GM12878 (cell line): ENCODE measurements at regions not wholly inside any gene's neighbourhood (a gene's known extent, or its start where the extent isn't known, plus 50 kb on each side); places are given as distances from the start of the nearest gene placed in this dataset.

Source experiments
- ATAC-seq: fragments of 200-7000 bp; cut with Tn5 transposase; 3 replicates; pipeline ENCODE4 v1.9.1; 2020; ENCODE audit warnings: mild to moderate bottlenecking, moderate library complexity
- BruUV-seq: library from RNA; stranded (reverse); fragments of 400-500 nt; replicated peaks from 2 replicates; lab custom pipeline; 2021; lab: Mats Ljungman, UMichigan
- CTCF ChIA-PET: fragments of 300-600 bp; sonication (Branson Sonifier 250); formaldehyde crosslinking; extraction: SDS; loops from one replicate; lab custom pipeline; 2021; ENCODE audit warnings: inconsistent platforms; lab: Yijun Ruan, JAX
- POLR2A ChIA-PET: fragments of 350-600 bp; formaldehyde crosslinking; extraction: SDS; loops from one replicate; lab custom pipeline; 2021; ENCODE audit warnings: inconsistent platforms; lab: Charles Lee
- RAD21 ChIA-PET: fragments of 300-600 bp; sonication (Branson Sonifier 250); formaldehyde crosslinking; loops from one replicate; lab custom pipeline; 2023; ENCODE audit warnings: antibody characterized with exemption; ENCODE audit not compliant: unreplicated experiment; lab: Charles Lee
- SMC1A ChIA-PET: fragments of 300-600 bp; sonication (Branson Sonifier 250); formaldehyde crosslinking; loops from one replicate; lab custom pipeline; 2023; ENCODE audit not compliant: unreplicated experiment, uncharacterized antibody; lab: Charles Lee
- DNase-seq: peaks from one replicate; pipeline ENCODE4 v3.0.0-alpha.2; 2011; ENCODE audit warnings: low read depth, low spot score
- FAIRE-seq: peaks from 3 replicates; lab custom pipeline; 2011; peaks lifted over from hg19 to GRCh38; lab: Jason Lieb, UNC
- H2AFZ ChIP-seq: 2 replicates; pipeline ENCODE4 v1.6.0; 2011; ENCODE audit warnings: low read depth, low read length, control low read depth; ENCODE audit not compliant: control insufficient read depth
- H3K27ac ChIP-seq: 2 replicates; pipeline ENCODE4 v1.5.1; 2011; ENCODE audit warnings: control low read depth; ENCODE audit not compliant: control insufficient read depth, insufficient read depth
- H3K27me3 ChIP-seq, 2 experiments: replicated peaks in 1 of 2; 2 replicates each; pipeline versions ENCODE4 v1.6.0 to v1.6.1; 2011; ENCODE audit warnings: low read length in 1 of 2; ENCODE audit not compliant: control insufficient read depth in 2 of 2, insufficient read depth in 2 of 2
- H3K36me3 ChIP-seq, 2 experiments: 2 replicates each; pipeline ENCODE4 v1.5.1; 2011; ENCODE audit warnings: low read length in 1 of 2; ENCODE audit not compliant: control insufficient read depth in 2 of 2, insufficient read depth in 2 of 2
- H3K4me1 ChIP-seq: 2 replicates; pipeline ENCODE4 v1.6.1; 2011; ENCODE audit warnings: mild to moderate bottlenecking, low read length, moderate library complexity, mixed read lengths; ENCODE audit not compliant: control insufficient read depth, insufficient read depth
- H3K4me2 ChIP-seq: 2 replicates; pipeline ENCODE4 v1.6.0; 2011; ENCODE audit warnings: control low read depth; ENCODE audit not compliant: control insufficient read depth, insufficient read depth
- H3K4me3 ChIP-seq: fragments of 200-600 bp; sonication (generic); 2 replicates; pipeline ENCODE4 v1.5.1; 2016
- H3K79me2 ChIP-seq: 2 replicates; pipeline ENCODE4 v1.6.0; 2011; ENCODE audit warnings: low read length; ENCODE audit not compliant: control insufficient read depth, insufficient read depth
- H3K9ac ChIP-seq: 2 replicates; pipeline ENCODE4 v1.8.0; 2011; ENCODE audit warnings: low read length, control low read depth, mixed read lengths; ENCODE audit not compliant: control insufficient read depth, insufficient read depth
- H3K9me3 ChIP-seq: replicated peaks from 3 replicates; pipeline ENCODE4 v1.5.1; 2011; ENCODE audit warnings: mild to moderate bottlenecking, low read length; ENCODE audit not compliant: control insufficient read depth, insufficient read depth
- H4K20me1 ChIP-seq: 2 replicates; pipeline ENCODE4 v1.6.0; 2011; ENCODE audit not compliant: control insufficient read depth, insufficient read depth
- ATF7 ChIP-seq: fragments of 450-650 bp; IDR thresholded peaks from 2 replicates; pipeline ENCODE4 v1.6.1; 2016; ENCODE audit warnings: low read depth, mild to moderate bottlenecking
- FOXM1 ChIP-seq: IDR thresholded peaks from 2 replicates; pipeline ENCODE4 v1.6.1; 2012; ENCODE audit warnings: low read depth, mild to moderate bottlenecking, inconsistent platforms, low read length, moderate library complexity
- GABPA ChIP-seq: IDR thresholded peaks from 2 replicates; pipeline ENCODE4 v1.6.1; 2014; ENCODE audit warnings: antibody characterized with exemption, low read depth, mild to moderate bottlenecking, inconsistent platforms
- GATAD2B ChIP-seq: fragments of 450-650 bp; conservative IDR thresholded peaks from 2 replicates; pipeline ENCODE4 v1.6.1; 2017; ENCODE audit warnings: low read depth, mild to moderate bottlenecking, moderate library complexity
- HDGF ChIP-seq: fragments of 450-650 bp; IDR thresholded peaks from 2 replicates; pipeline ENCODE4 v1.6.1; 2016; ENCODE audit warnings: antibody characterized with exemption
- IRF5 ChIP-seq: fragments of 450-650 bp; IDR thresholded peaks from 2 replicates; pipeline ENCODE4 v1.6.1; 2017; ENCODE audit warnings: borderline replicate concordance
- PAX5 ChIP-seq: IDR thresholded peaks from 2 replicates; pipeline ENCODE4 v1.6.1; 2011; ENCODE audit warnings: low read depth, low read length, borderline replicate concordance
- SIN3A ChIP-seq: IDR thresholded peaks from 2 replicates; pipeline ENCODE4 v1.6.1; 2012; ENCODE audit warnings: low read depth, low read length, improper control_type of control experiment
- ZNF207 ChIP-seq: fragments of 450-650 bp; IDR thresholded peaks from 2 replicates; pipeline ENCODE4 v1.6.1; 2014; ENCODE audit warnings: antibody characterized with exemption, mild to moderate bottlenecking, borderline replicate concordance
- ZNF687 ChIP-seq: fragments of 450-650 bp; IDR thresholded peaks from 2 replicates; pipeline ENCODE4 v1.6.1; 2017; ENCODE audit warnings: mild to moderate bottlenecking, moderate library complexity
- WGBS: methylation state at CpG from one replicate; pipeline ENCODE4 v1.1.6; 2016; ENCODE audit warnings: low lambda C conversion rate; ENCODE audit not compliant: insufficient replicate concordance, insufficient coverage; ENCODE audit errors: missing lambda C conversion rate; 5-methylcytosine and 5-hydroxymethylcytosine counted together
- in situ Hi-C: fragments of 300-500 bp; cut with MboI; formaldehyde crosslinking; loops from 9 replicates; pipeline ENCODE4 v1.14.3; 2018; ENCODE audit warnings: mixed read lengths
- intact Hi-C: fragments of 100-400 bp; cut with micrococcal nuclease; formaldehyde crosslinking; loops from one replicate; pipeline ENCODE4 v1.14.2; 2022; ENCODE audit not compliant: unreplicated experiment
- TF ChIP-seq, protein P1 (sequence below): fragments of 450-650 bp; IDR thresholded peaks from 2 replicates; pipeline ENCODE4 v1.6.1; 2017; ENCODE audit warnings: antibody characterized with exemption, mild to moderate bottlenecking, moderate library complexity
- TF ChIP-seq, protein P2 (sequence below): IDR thresholded peaks from 2 replicates; pipeline ENCODE4 v1.6.1; 2012; ENCODE audit warnings: mild to moderate bottlenecking, low read depth, low read length

GRCh38 chr2:103784261-103784660, 1022.4 kb downstream of the TMEM182 start (continued):
- TF ChIP-seq, protein P1, sequence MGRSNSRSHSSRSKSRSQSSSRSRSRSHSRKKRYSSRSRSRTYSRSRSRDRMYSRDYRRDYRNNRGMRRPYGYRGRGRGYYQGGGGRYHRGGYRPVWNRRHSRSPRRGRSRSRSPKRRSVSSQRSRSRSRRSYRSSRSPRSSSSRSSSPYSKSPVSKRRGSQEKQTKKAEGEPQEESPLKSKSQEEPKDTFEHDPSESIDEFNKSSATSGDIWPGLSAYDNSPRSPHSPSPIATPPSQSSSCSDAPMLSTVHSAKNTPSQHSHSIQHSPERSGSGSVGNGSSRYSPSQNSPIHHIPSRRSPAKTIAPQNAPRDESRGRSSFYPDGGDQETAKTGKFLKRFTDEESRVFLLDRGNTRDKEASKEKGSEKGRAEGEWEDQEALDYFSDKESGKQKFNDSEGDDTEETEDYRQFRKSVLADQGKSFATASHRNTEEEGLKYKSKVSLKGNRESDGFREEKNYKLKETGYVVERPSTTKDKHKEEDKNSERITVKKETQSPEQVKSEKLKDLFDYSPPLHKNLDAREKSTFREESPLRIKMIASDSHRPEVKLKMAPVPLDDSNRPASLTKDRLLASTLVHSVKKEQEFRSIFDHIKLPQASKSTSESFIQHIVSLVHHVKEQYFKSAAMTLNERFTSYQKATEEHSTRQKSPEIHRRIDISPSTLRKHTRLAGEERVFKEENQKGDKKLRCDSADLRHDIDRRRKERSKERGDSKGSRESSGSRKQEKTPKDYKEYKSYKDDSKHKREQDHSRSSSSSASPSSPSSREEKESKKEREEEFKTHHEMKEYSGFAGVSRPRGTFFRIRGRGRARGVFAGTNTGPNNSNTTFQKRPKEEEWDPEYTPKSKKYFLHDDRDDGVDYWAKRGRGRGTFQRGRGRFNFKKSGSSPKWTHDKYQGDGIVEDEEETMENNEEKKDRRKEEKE: no peak
- TF ChIP-seq, protein P2, sequence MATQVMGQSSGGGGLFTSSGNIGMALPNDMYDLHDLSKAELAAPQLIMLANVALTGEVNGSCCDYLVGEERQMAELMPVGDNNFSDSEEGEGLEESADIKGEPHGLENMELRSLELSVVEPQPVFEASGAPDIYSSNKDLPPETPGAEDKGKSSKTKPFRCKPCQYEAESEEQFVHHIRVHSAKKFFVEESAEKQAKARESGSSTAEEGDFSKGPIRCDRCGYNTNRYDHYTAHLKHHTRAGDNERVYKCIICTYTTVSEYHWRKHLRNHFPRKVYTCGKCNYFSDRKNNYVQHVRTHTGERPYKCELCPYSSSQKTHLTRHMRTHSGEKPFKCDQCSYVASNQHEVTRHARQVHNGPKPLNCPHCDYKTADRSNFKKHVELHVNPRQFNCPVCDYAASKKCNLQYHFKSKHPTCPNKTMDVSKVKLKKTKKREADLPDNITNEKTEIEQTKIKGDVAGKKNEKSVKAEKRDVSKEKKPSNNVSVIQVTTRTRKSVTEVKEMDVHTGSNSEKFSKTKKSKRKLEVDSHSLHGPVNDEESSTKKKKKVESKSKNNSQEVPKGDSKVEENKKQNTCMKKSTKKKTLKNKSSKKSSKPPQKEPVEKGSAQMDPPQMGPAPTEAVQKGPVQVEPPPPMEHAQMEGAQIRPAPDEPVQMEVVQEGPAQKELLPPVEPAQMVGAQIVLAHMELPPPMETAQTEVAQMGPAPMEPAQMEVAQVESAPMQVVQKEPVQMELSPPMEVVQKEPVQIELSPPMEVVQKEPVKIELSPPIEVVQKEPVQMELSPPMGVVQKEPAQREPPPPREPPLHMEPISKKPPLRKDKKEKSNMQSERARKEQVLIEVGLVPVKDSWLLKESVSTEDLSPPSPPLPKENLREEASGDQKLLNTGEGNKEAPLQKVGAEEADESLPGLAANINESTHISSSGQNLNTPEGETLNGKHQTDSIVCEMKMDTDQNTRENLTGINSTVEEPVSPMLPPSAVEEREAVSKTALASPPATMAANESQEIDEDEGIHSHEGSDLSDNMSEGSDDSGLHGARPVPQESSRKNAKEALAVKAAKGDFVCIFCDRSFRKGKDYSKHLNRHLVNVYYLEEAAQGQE: no peak

- ChIA-PET POLR2A (no interaction called here), SMC1A (no interaction called here), RAD21 (no interaction called here), CTCF (no interaction called here)
- H3K4me3 ChIP-seq: no peak overlapping the region
- 0% methylated on average over 1 of the region's 1 CpG for WGBS
- no peak overlapping the region for H3K9ac ChIP-seq
- H3K36me3 ChIP-seq: no peaks in the 10 kb centered on the region
- in situ Hi-C loops: no loop called here
- no peaks in the 10 kb centered on the region for H3K27me3 ChIP-seq
- no peak overlapping the region for H2AFZ ChIP-seq
- DNase-seq (no peak), ATAC-seq (no peak), FAIRE-seq (no peak)
- no peak overlapping the region for H3K27ac ChIP-seq
- intact Hi-C loops: no loop called here
- H4K20me1 ChIP-seq: no peaks in the 10 kb centered on the region
- TF ChIP-seq IRF5 (no peak), ATF7 (no peak), PAX5 (no peak), ZNF687 (no peak), SIN3A (no peak), ZNF207 (no peak), HDGF (no peak), FOXM1 (no peak), GATAD2B (no peak), GABPA (no peak)
- H3K4me1 ChIP-seq: no peaks in the 10 kb centered on the region
- no peak overlapping the region for H3K4me2 ChIP-seq
- no peaks in the 10 kb centered on the region for H3K79me2 ChIP-seq
- no peaks in the 10 kb centered on the region for H3K9me3 ChIP-seq
- no TSS peak for BruUV-seq
Measured at GRCh38 chr2:103785432-103785831, 1023.6 kb downstream of the TMEM182 start.
